OCI-LY3 (cell line): ENCODE measurements at regions not wholly inside any gene's neighbourhood (a gene's known extent, or its start where the extent isn't known, plus 50 kb on each side); places are given as distances from the start of the nearest gene placed in this dataset.

Experiments used
- EZH2phosphoT487 ChIP-seq: fragments of 200-600 bp; shearing (Covaris generic); IDR thresholded peaks from 2 replicates; pipeline ENCODE4 v1.6.1; 2018; ENCODE audit warnings: antibody characterized with exemption, mixed run types, low read depth
- TF ChIP-seq, protein P1 (sequence below): fragments of 200-600, 300-600 bp; sonication (generic); IDR thresholded peaks from 2 replicates; pipeline ENCODE4 v1.5.1; 2014; ENCODE audit warnings: antibody characterized with exemption, low read length, low read depth

DNA sequence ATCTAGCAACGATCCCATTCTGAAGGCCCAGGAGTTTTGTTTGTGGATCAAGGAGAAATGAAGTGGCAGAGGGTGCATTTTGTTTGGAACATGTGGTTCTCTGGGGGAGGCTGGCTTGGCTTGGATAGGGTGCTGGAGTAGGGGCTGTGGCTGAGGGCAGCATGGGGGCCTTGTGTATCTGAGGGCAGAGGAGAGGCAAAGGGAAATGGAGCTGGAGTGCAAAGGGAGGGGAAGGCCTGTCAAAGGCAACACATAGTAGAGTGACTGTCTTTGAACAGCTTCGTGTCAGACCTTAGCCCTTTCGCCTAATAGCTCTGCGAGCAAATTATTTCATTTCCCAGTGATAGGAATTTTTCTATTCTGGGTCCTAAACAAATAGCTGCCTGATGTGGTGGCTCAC, 187.2 kb downstream of the KCNRG start:
- TF ChIP-seq, protein P1, sequence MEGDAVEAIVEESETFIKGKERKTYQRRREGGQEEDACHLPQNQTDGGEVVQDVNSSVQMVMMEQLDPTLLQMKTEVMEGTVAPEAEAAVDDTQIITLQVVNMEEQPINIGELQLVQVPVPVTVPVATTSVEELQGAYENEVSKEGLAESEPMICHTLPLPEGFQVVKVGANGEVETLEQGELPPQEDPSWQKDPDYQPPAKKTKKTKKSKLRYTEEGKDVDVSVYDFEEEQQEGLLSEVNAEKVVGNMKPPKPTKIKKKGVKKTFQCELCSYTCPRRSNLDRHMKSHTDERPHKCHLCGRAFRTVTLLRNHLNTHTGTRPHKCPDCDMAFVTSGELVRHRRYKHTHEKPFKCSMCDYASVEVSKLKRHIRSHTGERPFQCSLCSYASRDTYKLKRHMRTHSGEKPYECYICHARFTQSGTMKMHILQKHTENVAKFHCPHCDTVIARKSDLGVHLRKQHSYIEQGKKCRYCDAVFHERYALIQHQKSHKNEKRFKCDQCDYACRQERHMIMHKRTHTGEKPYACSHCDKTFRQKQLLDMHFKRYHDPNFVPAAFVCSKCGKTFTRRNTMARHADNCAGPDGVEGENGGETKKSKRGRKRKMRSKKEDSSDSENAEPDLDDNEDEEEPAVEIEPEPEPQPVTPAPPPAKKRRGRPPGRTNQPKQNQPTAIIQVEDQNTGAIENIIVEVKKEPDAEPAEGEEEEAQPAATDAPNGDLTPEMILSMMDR: no peak
- no peak for TF ChIP-seq EZH2phosphoT487
